ENCODE measurements at regions not wholly inside any gene's neighbourhood (a gene's known extent, or its start where the extent isn't known, plus 50 kb on each side); places are given as distances from the start of the nearest gene placed in this dataset.

DNA sequence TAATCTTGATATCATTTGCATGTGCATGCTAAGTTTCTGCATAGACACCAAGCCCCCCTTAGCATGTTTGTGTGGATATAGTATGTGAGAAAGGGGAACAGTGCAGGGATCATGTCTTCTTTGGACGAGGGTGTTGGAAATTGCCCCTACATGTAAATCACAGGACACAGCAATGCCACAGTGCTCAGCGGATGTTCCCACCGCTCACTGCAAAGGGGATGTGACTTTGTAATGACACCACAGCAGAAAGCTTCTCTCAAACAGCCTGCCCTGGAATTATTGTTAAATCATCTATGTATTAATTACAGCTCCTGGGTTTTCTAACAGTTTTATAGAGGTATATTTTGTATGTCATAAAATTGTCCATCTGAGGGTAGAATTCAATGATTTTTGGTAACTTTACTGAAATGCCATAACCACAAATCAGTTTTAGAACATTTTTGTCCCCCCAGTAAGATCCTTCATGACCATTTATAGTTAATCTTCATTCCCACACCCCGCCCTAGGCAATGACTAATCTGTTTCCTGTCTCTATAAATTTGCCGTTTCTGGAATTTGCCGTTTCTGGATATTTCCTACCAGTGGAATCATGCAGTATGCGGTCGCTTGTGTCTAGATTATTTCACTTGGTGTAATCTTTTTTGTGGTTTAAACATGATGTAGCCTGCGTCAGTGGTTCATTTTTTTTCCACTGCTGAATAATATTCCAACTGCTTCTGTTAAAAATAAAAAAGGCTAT, 648.5 kb upstream of the WWC1 start:
- no peak for DNase-seq (ENCODE audit: low read depth, low spot score)

GRCh38 chr5:167643631-167644280, 647.7 kb upstream of the WWC1 start:
- no peak for DNase-seq (ENCODE audit: low read depth, low spot score)

DNA sequence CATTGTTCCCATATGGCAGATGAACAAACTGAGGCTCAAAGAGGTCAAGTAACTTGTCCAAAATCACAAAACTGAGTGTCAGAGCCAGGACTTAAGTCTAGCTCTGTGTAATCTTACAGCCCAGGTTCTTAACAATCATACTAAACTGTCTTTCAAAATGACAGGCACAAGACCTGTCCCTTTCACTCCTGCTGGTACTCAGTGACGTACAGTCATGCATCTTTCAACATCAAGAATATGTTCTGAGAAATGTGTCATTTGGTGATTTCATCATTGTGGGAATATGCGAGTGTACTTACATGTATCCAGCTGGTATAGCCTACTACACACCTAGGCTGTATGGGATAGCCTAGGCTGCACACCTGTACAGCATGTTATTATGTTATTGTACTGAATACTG, 646.8 kb upstream of the WWC1 start:
- no peak for DNase-seq (ENCODE audit: low read depth, low spot score)

- DNase-seq (ENCODE audit: low read depth, low spot score): no peak
These were observed 642.0 kb upstream of the WWC1 start for GRCh38 chr5:167649471-167649870.

DNA sequence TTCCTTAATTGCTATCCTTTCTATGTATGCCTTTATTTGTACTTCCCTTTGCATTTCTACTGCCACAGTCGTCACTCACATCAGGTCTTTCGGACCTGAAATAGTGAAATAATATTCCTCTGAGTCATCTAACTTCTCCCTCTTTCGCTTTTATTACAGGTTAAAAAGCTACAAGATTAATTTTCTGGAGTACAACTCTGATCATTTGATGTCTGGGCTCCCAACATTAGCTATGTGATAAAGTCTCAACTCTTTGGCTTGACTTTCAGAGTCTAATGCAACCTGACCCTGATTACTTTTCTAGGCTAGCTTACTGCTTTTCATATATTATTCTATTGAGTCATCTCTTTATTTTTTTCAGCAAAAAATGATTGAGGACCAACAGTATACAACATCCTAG, 638.8 kb upstream of the WWC1 start:
- no peak for DNase-seq (ENCODE audit: low read depth, low spot score)

DNA sequence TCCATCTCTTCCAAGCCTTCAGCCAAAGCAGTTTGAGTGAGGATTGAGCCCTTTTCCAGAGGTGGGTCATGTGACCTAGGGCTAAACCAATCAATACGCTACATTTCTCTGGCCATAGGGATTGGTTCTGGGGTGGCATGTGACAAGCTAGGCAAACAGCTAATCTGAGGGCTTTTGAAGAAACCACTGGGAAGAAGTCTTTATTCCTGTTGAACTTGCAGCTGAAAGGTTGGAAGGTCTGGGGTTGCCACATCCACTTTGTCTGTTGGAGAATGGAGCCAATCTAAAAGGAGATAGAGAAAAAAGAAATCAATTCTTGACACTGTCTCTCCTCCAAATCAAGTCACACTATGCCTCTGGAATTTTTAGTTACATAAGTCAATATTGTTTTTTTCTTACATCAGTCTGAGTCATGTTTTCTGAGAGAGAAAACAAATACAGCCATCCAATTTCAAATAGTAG, 637.8 kb upstream of the WWC1 start:
- DNase-seq (ENCODE audit: low read depth, low spot score): no peak

DNA sequence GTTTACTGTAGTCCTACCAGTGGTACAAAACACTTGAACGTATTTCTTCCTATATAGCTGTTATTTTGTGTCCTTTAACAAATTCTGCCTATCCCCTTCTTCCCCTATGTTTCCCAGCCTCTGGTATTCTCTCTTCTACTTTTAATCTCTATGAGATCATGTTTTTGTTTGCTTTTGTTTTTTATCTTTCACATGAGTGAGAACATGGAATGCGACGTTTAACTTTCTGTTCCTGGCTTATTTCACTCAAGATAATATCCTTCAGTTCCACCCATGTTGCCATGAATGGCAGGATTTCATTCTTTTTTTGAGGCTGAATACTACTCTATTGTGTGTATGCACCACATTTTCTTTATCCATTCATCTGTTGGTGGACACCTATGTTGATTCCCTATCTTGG, 634.4 kb upstream of the WWC1 start:
- no peak for DNase-seq (ENCODE audit: low read depth, low spot score)

DNA sequence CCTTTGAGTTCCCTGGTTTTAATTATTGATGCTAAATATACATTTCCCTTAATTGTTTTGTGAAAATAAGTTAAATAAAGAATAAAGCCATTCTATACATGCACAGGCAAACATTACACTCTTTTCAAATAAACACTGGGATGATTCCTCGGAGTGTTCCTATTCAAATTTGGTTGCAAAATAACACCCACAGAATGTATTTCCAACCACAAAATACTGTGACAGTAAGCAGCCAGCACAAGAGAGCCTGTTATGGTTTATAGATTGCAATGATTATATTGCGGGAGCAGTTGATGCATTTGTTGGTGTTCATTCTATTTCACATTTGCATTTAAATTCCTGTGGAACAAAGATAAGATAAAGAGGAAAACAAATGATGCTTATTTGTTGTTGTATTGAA, 632.6 kb upstream of the WWC1 start:
- no peak for DNase-seq (ENCODE audit: low read depth, low spot score)

GRCh38 chr5:167661605-167662004, 629.8 kb upstream of the WWC1 start:
- DNase-seq (ENCODE audit: low read depth, low spot score): no peak

DNA sequence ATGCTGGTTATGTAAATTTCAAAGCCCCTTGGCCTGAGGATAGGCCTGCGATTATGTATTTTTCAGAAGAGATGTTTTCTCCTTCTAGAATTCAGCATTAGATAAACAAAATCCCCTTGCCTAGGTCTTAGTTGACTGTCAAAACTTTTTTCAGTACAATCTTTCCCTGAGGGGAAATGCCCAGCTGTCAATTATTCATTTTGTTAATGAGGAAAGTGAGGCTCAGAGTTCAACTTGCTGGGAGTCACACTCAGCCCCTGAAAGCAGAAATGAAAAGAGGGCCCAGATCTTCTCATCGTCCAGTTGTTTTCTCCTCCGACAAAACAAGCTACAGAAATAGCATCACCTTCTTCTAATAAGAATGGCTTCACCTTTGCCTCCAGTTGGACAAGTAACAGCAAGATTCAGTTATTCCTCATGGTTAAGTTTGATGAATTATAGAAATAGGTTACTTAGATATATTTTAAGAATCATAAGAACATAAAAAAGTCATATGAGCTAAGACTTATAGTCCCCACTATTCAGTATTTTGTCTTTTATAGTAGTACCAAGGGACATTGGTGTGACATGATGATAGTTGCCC, 627.1 kb upstream of the WWC1 start:
- no peak for DNase-seq (ENCODE audit: low read depth, low spot score)

- no peak for DNase-seq (ENCODE audit: low read depth, low spot score)
These were observed 625.5 kb upstream of the WWC1 start for GRCh38 chr5:167665841-167666375.

DNA sequence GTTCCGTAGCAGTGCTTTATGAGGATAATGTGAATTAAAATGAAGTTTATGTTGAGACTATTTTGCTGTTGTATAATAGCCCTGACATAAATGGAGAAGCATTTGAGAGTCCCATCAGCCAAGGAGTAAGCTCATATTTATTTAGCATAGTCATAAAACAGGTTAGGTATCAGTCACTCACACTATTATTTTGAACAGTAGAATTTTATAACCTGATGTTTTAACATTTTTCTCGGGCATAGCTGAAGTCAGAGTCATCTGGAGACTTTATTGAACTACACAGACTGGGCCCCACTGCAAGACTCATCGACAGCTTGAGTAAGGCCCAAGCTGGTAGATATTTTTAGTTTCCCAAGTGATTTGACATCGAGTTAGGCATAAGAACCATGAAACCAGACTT, 620.3 kb upstream of the WWC1 start:
- DNase-seq (ENCODE audit: low read depth, low spot score): no peak

GRCh38 chr5:167673942-167674341, 617.5 kb upstream of the WWC1 start:
- no peak for DNase-seq (ENCODE audit: low read depth, low spot score)

DNA sequence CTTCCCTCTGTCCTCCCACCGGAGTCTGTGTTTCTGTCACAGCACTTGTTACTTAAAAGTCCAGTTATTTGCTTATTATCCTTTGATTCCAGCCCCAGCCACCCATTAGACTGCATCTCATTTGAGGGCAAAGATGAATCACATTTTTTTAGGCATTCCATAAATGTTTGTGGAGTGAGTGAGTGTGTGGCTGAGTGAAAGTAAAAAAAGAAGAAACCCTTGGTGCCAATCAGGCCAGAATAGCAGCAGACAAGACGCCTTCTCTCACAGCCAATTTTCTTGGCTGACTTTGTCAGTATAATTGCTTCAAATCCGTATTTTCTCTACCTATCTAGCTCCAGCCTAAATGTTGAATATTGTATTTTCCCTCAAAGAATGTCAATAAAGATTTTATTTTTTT, 613.0 kb upstream of the WWC1 start:
- no peak for DNase-seq (ENCODE audit: low read depth, low spot score)

GRCh38 chr5:167684251-167684650, 607.2 kb upstream of the WWC1 start:
- DNase-seq (ENCODE audit: low read depth, low spot score): no peak

- DNase-seq (ENCODE audit: low read depth, low spot score): no peak
These were observed 602.9 kb upstream of the WWC1 start for GRCh38 chr5:167688341-167689130.

GRCh38 chr5:167694325-167695147, 596.9 kb upstream of the WWC1 start:
- DNase-seq (ENCODE audit: low read depth, low spot score): no peak

- no peak for DNase-seq (ENCODE audit: low read depth, low spot score)
These were observed 594.7 kb upstream of the WWC1 start for GRCh38 chr5:167696558-167697314.

DNA sequence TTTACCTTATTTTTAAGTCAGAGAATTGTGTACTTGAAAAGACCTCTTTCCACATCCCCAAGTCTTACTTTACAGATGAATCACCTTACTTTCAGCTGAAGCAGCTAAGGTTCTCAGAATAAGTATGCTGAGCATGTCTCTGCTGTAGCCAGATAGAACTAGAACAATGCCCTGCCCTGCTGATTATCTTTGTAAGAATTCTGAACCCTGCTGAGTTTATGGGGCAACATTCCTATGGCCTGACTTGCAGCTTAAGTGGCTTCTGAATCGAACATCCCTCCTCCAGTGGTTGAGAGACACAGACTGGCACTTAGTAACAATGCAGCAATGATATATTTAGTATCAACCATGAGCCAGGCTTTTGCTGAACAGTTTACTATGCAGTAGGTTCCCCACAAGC, 592.0 kb upstream of the WWC1 start:
- no peak for DNase-seq (ENCODE audit: low read depth, low spot score)

- DNase-seq (ENCODE audit: low read depth, low spot score): no peak
These were observed 590.4 kb upstream of the WWC1 start for GRCh38 chr5:167701051-167701450.

Data from pulmonary artery endothelial cell (primary cell).